ENCODE measurements at regions not wholly inside any gene's neighbourhood (a gene's known extent, or its start where the extent isn't known, plus 50 kb on each side); places are given as distances from the start of the nearest gene placed in this dataset.

GRCh38 chr18:29307231-29307630, 1130.3 kb upstream of the CDH2 start:
- TF ChIP-seq BHLHE40 (IDR thresholded peaks at IDR 0.05; ENCODE audit: low read depth, low read length) = no peak
- TF ChIP-seq ZSCAN20 (CRISPR knock-in tag; IDR thresholded peaks at IDR 0.05) = no peak
- no peak for TF ChIP-seq CTCF (IDR thresholded peaks at IDR 0.05)
- TF ChIP-seq REST (IDR thresholded peaks at IDR 0.05) = no peak
- TF ChIP-seq POLR2A (IDR thresholded peaks at IDR 0.05; ENCODE audit: low read length) = no peak
- TF ChIP-seq ESRRA (IDR thresholded peaks at IDR 0.05; ENCODE audit: borderline replicate concordance, low read length) = no peak
- TF ChIP-seq KDM5A (IDR thresholded peaks at IDR 0.05) = no peak
- TF ChIP-seq JUNB (IDR thresholded peaks at IDR 0.05) = no peak
- no peak for TF ChIP-seq RFX5 (IDR thresholded peaks at IDR 0.05)
- TF ChIP-seq MAZ (IDR thresholded peaks at IDR 0.05; ENCODE audit: borderline replicate concordance, low read depth, low read length) = no peak
- no peak for TF ChIP-seq HDAC2 (IDR thresholded peaks at IDR 0.05)
- no peak for TF ChIP-seq ATOH8 (CRISPR knock-in tag; IDR thresholded peaks at IDR 0.05; ENCODE audit: low read depth)
- no peak for TF ChIP-seq CHD4 (IDR thresholded peaks at IDR 0.05; ENCODE audit: borderline replicate concordance)
- no peak for TF ChIP-seq CHD2 (IDR thresholded peaks at IDR 0.05; ENCODE audit: low read length, partially characterized antibody)
